ENCODE measurements at regions not wholly inside any gene's neighbourhood (a gene's known extent, or its start where the extent isn't known, plus 50 kb on each side); places are given as distances from the start of the nearest gene placed in this dataset.

GRCh38 chr3:44184319-44184953 lies 57.2 kb upstream of the TOPAZ1 start:
- Histone ChIP-seq H3K27ac (no peak overlapping the region), H3K4me3 (no peak overlapping the region), H3K4me1 (peaks cover 0 to 7% (median 0%) of the 10 kb centered on the region in 3 donors), H3K9me3 (no peaks in the 10 kb centered on the region), H3K27me3 (no peaks in the 10 kb centered on the region), H3K36me3 (no peaks in the 10 kb centered on the region)
- ATAC-seq = no peak
- WGBS, 2 donors (ENCODE audit: low coverage in 1 of 2) = 25 to 35% methylated on average over 7 to 9 of the region's 14 CpGs
- no peak for TF ChIP-seq CTCF (IDR thresholded peaks at IDR 0.05)
- TF ChIP-seq POLR2A (IDR thresholded peaks at IDR 0.05) = no peak
- TF ChIP-seq EP300 (IDR thresholded peaks at IDR 0.05) = no peak
- no peak for TF ChIP-seq POLR2AphosphoS5 (IDR thresholded peaks at IDR 0.05)

GRCh38 chr3:44185396-44185915 lies 56.2 kb upstream of the TOPAZ1 start:
- H3K9me3 ChIP-seq = no peaks in the 10 kb centered on the region
- peaks cover 0 to 7% (median 0%) of the 10 kb centered on the region in 3 donors for H3K4me1 ChIP-seq
- no peak for ATAC-seq
- H3K27me3 ChIP-seq = no peaks in the 10 kb centered on the region
- no peaks in the 10 kb centered on the region for H3K36me3 ChIP-seq
- H3K4me3 ChIP-seq = no peak overlapping the region
- H3K27ac ChIP-seq = no peak overlapping the region
- WGBS, 2 donors (ENCODE audit: low coverage in 1 of 2) = 72 to 80% methylated on average over 1 to 4 of the region's 4 CpGs
- TF ChIP-seq CTCF (IDR thresholded peaks at IDR 0.05) (no peak), POLR2AphosphoS5 (IDR thresholded peaks at IDR 0.05) (no peak), EP300 (IDR thresholded peaks at IDR 0.05) (no peak), POLR2A (IDR thresholded peaks at IDR 0.05) (no peak)

- Histone ChIP-seq H3K9me3 (peaks cover 0 to 3% (median 0%) of the 10 kb centered on the region in 3 donors), H3K27ac (no peak overlapping the region), H3K4me3 (no peak overlapping the region), H3K27me3 (no peaks in the 10 kb centered on the region), H3K4me1 (peaks cover 0 to 7% (median 0%) of the 10 kb centered on the region in 3 donors), H3K36me3 (no peaks in the 10 kb centered on the region)
- WGBS, 2 donors (ENCODE audit: low coverage in 1 of 2) = 51 to 60% methylated on average over 2 of the region's 2 CpGs
- no peak for ATAC-seq
- TF ChIP-seq EP300 (IDR thresholded peaks at IDR 0.05) = no peak
- no peak for TF ChIP-seq POLR2AphosphoS5 (IDR thresholded peaks at IDR 0.05)
- TF ChIP-seq POLR2A (IDR thresholded peaks at IDR 0.05) = no peak
- TF ChIP-seq CTCF (IDR thresholded peaks at IDR 0.05) = no peak
These were observed 55.5 kb upstream of the TOPAZ1 start for GRCh38 chr3:44186111-44186672.

- H3K27me3 ChIP-seq = no peaks in the 10 kb centered on the region
- H3K36me3 ChIP-seq = no peaks in the 10 kb centered on the region
- peaks cover 0 to 7% (median 0%) of the 10 kb centered on the region in 3 donors for H3K4me1 ChIP-seq
- TF ChIP-seq POLR2A (IDR thresholded peaks at IDR 0.05) = no peak
- TF ChIP-seq CTCF (IDR thresholded peaks at IDR 0.05) = no peak
- no peak for TF ChIP-seq EP300 (IDR thresholded peaks at IDR 0.05)
- no peak for TF ChIP-seq POLR2AphosphoS5 (IDR thresholded peaks at IDR 0.05)
- H3K9me3 ChIP-seq = peaks cover 0 to 8% (median 0%) of the 10 kb centered on the region in 3 donors
- H3K27ac ChIP-seq = no peak overlapping the region
- ATAC-seq = no peak
- 0% methylated on average over 1 of the region's 2 CpGs; no CpG with 5 or more reads in 1 of the 2 donors for WGBS, 2 donors (ENCODE audit: low coverage in 1 of 2)
- H3K4me3 ChIP-seq = no peak overlapping the region
These were observed 55.0 kb upstream of the TOPAZ1 start for GRCh38 chr3:44186712-44187111.

Small RNA genes in the stretch of these regions (small RNA-seq; reads per million reads assigned to genes)
- gene MIR138-1 (0 to 1.6 (median 0.23) reads per million in 4 donors), gene RNU6-367P (0 reads per million in 4 donors)

All from gastroesophageal sphincter (tissue), 4 donors.